ENCODE measurements at regions not wholly inside any gene's neighbourhood (a gene's known extent, or its start where the extent isn't known, plus 50 kb on each side); places are given as distances from the start of the nearest gene placed in this dataset.
"Not testable (repeated sequence)": the region's sequence is repeated elsewhere in the genome, so short reads cannot be mapped to it uniquely, and the experiment has no call there.

DNA sequence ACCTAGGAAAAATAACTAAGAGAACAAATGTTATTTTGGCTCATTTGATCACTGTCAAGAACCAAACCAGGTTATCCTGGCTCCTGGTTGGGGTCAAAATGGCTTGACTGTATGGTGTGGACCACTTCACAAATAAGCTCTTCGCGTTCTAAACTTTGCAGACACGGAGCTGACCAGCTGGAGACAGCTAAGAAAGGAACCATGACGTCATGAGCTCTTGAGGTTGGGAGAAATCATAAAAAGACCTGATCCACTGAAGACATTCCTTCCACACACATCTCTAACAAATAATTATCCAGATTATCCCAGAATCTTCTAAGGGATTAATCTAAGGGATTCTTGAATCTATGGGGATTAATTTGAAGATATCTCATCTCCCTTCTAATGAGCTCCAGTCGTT lies 321.5 kb upstream of the IGF1R start:
- DNase-seq (ENCODE audit: low read depth) = no peak

- no peak for DNase-seq (ENCODE audit: low read depth)
Observed at GRCh38 chr15:98330258-98330657, 318.1 kb upstream of the IGF1R start.

GRCh38 chr15:98330692-98331435 lies 317.5 kb upstream of the IGF1R start:
- no peak for DNase-seq (ENCODE audit: low read depth)

DNA sequence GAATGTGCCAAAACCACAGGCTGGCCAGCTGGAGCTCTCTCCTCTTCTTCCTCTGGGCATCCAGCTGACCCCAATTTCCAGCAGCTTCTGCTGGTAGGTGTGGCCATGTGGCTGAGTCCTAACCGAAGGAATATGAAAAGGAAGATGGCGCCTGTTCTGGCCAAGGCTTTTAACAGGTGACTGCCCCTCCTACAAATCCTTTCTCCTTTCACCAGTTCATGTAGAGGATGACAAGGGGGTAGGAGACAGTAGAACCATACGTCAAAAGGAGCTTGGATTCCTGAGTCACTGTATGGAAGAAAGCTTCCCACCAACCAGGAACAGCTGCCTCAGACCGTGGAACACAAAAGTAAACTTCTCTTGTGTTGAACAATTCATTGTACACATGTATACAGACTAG lies 316.7 kb upstream of the IGF1R start:
- no peak for DNase-seq (ENCODE audit: low read depth)

GRCh38 chr15:98333251-98333650 lies 315.1 kb upstream of the IGF1R start:
- DNase-seq (ENCODE audit: low read depth) = no peak

DNA sequence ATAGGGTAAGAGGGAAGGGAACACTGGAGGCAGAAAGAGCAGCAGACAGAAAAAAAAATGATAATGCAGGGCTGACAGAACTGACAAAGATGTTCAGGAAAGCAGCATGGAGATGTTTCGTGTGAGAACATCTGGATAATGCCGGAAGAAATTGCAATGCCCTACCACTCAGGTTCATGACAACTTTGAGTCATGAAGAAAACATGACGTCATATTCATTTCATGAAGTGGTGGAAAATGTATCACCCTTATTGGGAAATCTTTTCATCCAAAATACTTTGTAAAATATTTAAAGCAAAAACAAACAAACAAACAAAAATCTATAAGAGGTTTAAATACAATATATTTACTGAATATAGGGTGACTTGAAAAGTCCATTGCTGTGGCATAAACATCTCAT lies 305.4 kb upstream of the IGF1R start:
- no peak for DNase-seq (ENCODE audit: low read depth)

DNA sequence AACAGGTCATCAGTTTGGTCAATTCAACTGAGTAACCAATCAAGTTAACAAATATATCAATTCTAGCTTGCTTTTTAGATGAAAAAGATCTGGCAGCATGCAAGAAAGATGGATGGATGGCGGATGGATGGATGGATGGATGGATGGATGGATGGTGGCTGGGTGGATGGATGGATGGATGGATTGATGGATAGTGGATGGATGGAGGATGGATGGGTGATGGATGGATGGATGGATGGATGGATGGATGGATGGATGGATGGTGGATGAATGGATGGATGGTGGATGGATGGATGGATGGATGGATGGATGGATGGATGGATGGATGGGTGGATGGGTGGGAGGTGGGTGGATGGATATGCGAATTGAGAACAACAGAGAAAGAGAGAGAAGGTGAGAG lies 303.7 kb upstream of the IGF1R start:
- no peak for DNase-seq (ENCODE audit: low read depth)

- DNase-seq (ENCODE audit: low read depth) = no peak
Observed at GRCh38 chr15:98347001-98347400, 301.3 kb upstream of the IGF1R start.

DNA sequence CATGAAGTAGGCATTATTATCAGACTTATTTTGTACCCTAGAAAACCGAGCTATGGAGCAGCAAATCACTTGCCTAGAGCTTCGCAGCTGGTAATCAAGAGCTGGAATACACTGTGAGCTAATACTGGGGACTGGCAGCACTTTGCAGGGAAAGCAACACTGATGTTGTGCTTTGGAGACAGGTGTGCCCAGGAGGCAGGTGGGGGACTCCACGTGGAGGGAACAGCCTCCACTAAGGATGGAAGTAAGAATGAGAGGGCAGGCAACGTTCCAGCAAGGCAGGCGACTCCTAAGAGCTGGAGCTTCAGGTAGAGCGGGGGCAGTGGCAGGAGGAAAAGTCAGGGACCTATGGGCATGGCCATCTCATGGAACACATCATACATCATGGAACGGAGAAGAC lies 300.5 kb upstream of the IGF1R start:
- no peak for DNase-seq (ENCODE audit: low read depth)

DNA sequence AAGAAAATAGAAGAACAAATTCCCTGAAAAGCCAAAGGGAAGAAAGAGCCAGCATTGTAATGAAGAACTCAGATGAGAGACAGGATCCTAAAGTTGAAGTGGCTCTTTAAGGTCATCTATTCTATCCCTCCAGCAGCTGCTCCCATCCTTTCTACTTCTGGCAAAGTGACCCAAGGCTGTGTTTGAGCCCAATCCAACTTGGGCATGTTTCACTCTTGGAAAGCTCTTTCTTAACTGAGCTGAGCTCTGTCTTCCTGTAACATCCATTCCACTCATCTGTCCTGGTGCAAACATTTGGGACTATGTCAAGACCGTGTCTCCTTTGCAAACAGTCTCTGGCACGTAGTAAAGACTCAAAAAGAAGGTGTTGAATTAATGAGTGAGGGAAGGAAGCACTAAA lies 298.1 kb upstream of the IGF1R start:
- DNase-seq (ENCODE audit: low read depth) = no peak

DNA sequence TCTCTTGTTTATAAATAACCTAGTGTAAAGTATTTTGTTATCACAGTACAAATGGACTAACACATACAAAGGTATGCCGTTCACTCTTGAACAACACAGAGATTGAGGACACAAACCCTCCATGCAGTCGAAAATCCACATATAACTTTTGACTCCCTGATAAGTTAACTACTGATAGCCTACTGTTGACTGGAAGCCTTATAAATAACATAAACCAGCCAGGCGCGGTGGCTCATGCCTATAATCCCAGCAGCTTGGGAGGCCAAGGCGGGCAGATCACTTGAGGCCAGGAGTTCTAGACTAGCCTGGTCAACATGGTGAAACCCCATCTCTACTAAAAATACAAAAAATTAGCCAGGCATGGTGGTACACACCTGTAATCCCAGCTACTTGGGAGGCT lies 290.1 kb upstream of the IGF1R start:
- not testable (repeated sequence) for DNase-seq (ENCODE audit: low read depth)

- no peak for DNase-seq (ENCODE audit: low read depth)
Observed at GRCh38 chr15:98358971-98359370, 289.4 kb upstream of the IGF1R start.

DNA sequence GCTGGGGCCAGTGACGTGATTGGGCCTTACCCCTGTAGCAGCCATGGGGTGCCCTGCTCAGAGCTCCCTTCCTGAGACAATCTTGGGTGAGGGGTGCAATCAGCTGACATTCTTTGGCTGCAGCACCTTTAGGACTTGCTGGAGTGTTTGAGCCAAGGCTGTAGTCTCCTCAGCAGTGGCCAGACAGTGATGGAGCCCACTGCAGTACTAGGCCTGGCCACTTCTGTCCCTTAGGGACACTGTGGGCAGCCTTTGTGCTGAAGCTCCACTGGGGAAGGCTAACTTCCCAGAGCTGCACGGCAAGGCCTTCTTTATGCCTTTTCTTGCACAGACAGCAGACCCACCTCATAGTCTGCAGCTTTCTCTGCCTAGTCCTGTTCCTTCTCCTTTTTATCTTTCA lies 284.9 kb upstream of the IGF1R start:
- DNase-seq (ENCODE audit: low read depth) = no peak

DNA sequence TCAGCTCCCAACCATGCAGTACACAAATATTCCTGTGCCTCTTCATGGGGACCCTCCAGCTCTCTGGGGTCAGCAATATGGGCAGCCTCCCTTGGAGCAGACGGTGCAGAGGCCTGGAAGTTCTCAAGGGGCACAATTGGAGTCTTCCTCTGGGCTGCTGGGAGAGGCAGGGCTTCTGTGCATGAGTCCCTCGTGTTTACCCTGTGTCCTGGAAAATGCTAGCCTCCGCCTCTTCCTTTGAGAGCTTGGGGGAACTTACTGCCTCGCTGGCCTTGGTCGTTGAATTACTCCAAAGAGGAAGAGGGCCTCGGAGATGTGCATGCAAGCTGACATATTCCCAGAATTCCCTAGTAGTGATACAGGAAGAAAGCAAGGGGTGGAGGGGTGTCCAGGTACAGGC lies 284.4 kb upstream of the IGF1R start:
- DNase-seq (ENCODE audit: low read depth) = no peak

- no peak for DNase-seq (ENCODE audit: low read depth)
Observed at GRCh38 chr15:98369081-98369716, 279.1 kb upstream of the IGF1R start.

DNA sequence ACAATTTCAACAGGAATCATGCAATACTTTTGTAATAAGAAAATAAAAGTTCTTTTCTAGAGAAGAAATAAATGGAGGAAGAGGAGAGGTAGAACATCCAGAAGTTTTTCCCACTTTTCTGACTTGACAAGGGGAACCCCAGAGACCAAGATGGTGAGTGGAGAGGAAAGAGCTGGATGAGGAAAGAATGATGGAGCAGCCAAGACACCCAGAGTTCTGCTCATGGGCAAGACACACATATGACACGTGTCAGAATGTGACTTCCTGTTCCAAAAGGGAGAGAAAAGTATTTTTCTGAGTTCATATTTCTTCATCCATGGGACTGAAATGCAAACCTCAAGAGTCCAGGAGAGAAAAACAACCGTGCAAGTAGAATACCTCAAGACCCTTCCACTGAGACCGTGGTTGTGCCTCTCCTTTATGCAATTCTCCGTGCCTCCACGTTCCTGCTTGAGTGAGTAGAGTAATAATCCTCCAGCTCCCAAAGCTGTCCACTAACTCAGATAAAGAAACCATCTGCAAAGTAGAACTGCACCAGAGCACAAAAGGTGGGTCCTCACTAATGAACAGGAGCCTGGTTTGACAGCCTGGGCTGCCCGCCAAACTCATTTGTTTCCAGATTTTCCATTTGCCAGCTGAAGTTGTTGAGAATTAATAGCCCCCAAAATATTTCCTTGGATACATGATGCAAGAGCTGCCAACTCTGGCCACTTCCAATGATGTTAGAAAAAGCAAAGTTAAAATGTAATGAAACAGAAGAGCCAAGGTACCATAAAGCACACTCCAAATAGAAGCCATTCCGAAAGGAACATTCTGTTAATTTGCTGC lies 272.6 kb upstream of the IGF1R start:
- no peak for DNase-seq (ENCODE audit: low read depth)

GRCh38 chr15:98380721-98381120 lies 267.6 kb upstream of the IGF1R start:
- DNase-seq (ENCODE audit: low read depth) = no peak

GRCh38 chr15:98381446-98381845 lies 266.9 kb upstream of the IGF1R start:
- DNase-seq (ENCODE audit: low read depth) = no peak

- no peak for DNase-seq (ENCODE audit: low read depth)
Observed at GRCh38 chr15:98382139-98382538, 266.2 kb upstream of the IGF1R start.

GRCh38 chr15:98383571-98383970 lies 264.8 kb upstream of the IGF1R start:
- DNase-seq (ENCODE audit: low read depth) = no peak

DNA sequence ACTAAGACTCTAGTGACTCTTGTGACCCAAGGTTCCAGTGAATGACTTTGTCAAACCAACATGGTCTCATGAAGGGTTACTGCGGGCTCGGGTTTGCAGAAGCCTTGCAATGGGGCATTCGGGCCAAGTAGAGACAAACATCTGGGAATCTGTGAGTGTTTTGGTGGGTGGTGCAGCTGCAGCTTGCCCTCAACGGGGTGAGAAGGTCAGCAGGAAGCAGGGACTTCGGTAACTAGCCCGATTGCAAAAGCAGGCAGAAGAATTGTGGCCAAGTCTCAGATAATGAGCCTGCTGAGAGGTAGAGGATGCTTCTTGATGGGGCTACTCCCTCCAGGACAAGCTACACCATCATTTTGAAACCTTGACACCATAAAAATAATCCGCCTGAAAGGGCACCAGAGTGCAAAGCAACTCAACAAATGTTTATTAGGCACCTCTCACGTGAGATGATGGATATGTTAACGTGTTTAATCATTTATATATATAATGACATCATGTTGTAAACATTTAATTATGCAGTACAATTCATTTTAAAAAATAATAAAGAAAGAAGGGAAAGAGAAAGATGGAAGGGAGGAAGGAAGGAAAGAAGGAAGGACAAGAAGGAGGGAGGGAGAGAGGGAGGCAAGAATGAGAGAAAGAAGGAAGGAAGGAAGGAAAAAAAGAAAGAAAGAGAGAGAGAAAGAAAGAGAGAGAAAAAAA lies 263.9 kb upstream of the IGF1R start:
- no peak for DNase-seq (ENCODE audit: low read depth)

DNA sequence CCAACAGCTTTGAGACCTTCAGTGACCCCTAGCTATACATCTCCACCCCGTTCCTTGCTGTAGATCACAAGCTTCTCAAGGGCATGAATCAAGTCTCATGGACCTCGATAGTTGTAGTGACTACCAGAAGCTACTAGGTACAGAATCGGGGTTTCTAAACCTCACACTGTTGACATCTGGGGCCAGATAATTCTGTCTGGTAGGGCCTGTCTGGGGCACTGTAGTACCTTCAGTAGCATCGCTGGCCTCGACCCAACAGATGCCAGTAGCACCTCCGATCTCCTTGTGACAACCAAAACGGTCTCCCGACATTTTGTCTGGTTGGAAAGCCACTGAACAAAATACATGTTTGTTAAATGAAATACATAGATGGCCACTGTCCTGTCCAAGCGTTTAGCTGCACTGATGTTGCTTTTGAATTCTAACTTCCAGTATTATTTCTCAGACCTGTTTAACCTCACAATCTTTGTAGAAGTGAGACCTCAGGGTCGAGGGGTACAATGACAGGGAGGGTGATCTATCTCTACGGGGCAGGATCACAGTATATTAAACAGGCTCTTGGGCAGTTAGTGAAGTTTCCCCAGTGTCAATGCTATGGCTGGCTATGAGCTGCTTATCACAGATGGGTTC lies 262.5 kb upstream of the IGF1R start:
- DNase-seq (ENCODE audit: low read depth) = no peak

Measured in EH (cell line).